ENCODE measurements at regions not wholly inside any gene's neighbourhood (a gene's known extent, or its start where the extent isn't known, plus 50 kb on each side); places are given as distances from the start of the nearest gene placed in this dataset.

GRCh38 chr3:145013931-145014330, 1042.3 kb downstream of the DIPK2A start:
- Histone ChIP-seq H3K4me2 (ENCODE audit: insufficient read depth, low read length) (no peak overlapping the region), H3K4me3 (ENCODE audit: insufficient read depth, low read length) (no peak overlapping the region), H3K27ac (ENCODE audit: low read depth, low read length) (no peak overlapping the region), H2AFZ (ENCODE audit: low read length) (no peak overlapping the region), H3K9me3 (ENCODE audit: low read depth, low read length) (no peaks in the 10 kb centered on the region), H4K20me1 (ENCODE audit: insufficient read depth, low read length) (no peaks in the 10 kb centered on the region), H3K79me2 (ENCODE audit: insufficient read depth, low read length) (no peaks in the 10 kb centered on the region), H3K36me3 (ENCODE audit: insufficient read depth, low read length) (no peaks in the 10 kb centered on the region), H3K4me1 (ENCODE audit: insufficient read depth, low read length) (no peaks in the 10 kb centered on the region), H3K27me3 (ENCODE audit: insufficient read depth, low read length) (no peaks in the 10 kb centered on the region)
- DNase-seq (ENCODE audit: insufficient read length, low spot score, missing footprints): no peak
- TF ChIP-seq, protein P1, sequence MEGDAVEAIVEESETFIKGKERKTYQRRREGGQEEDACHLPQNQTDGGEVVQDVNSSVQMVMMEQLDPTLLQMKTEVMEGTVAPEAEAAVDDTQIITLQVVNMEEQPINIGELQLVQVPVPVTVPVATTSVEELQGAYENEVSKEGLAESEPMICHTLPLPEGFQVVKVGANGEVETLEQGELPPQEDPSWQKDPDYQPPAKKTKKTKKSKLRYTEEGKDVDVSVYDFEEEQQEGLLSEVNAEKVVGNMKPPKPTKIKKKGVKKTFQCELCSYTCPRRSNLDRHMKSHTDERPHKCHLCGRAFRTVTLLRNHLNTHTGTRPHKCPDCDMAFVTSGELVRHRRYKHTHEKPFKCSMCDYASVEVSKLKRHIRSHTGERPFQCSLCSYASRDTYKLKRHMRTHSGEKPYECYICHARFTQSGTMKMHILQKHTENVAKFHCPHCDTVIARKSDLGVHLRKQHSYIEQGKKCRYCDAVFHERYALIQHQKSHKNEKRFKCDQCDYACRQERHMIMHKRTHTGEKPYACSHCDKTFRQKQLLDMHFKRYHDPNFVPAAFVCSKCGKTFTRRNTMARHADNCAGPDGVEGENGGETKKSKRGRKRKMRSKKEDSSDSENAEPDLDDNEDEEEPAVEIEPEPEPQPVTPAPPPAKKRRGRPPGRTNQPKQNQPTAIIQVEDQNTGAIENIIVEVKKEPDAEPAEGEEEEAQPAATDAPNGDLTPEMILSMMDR (IDR thresholded peaks at IDR 0.05; ENCODE audit: extremely low read depth, low read depth, low read length): no peak

DNA sequence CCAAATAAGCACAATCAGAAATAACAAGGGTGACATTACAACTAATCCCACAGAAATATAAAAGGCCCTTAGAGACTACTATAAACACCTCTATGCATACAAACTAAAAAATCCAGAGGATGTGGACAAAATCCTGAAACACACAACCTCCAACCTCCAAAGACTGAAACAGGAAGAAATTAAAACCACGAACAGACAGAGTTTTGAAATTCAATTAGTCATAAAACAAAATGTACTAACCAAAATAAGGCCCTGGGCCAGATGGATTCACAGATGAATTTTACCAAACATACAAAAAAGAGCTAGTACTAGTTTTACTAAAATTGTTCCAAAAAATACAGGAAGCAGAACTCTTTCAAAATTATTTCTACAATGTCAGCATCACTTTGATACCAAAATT, 1043.6 kb downstream of the DIPK2A start:
- Histone ChIP-seq H3K79me2 (ENCODE audit: insufficient read depth, low read length) (no peaks in the 10 kb centered on the region), H3K36me3 (ENCODE audit: insufficient read depth, low read length) (no peaks in the 10 kb centered on the region), H3K4me3 (ENCODE audit: insufficient read depth, low read length) (no peak overlapping the region), H3K4me1 (ENCODE audit: insufficient read depth, low read length) (no peaks in the 10 kb centered on the region), H3K9me3 (ENCODE audit: low read depth, low read length) (no peaks in the 10 kb centered on the region), H4K20me1 (ENCODE audit: insufficient read depth, low read length) (no peaks in the 10 kb centered on the region), H3K27me3 (ENCODE audit: insufficient read depth, low read length) (no peaks in the 10 kb centered on the region), H2AFZ (ENCODE audit: low read length) (no peak overlapping the region), H3K27ac (ENCODE audit: low read depth, low read length) (no peak overlapping the region), H3K4me2 (ENCODE audit: insufficient read depth, low read length) (no peak overlapping the region)
- TF ChIP-seq, protein P1 (IDR thresholded peaks at IDR 0.05; ENCODE audit: extremely low read depth, low read depth, low read length): no peak
- no peak for DNase-seq (ENCODE audit: insufficient read length, low spot score, missing footprints)

- Histone ChIP-seq H2AFZ (ENCODE audit: low read length) (no peak overlapping the region), H3K27me3 (ENCODE audit: insufficient read depth, low read length) (no peaks in the 10 kb centered on the region), H3K9me3 (ENCODE audit: low read depth, low read length) (no peaks in the 10 kb centered on the region), H3K4me2 (ENCODE audit: insufficient read depth, low read length) (no peak overlapping the region), H3K36me3 (ENCODE audit: insufficient read depth, low read length) (no peaks in the 10 kb centered on the region), H4K20me1 (ENCODE audit: insufficient read depth, low read length) (no peaks in the 10 kb centered on the region), H3K79me2 (ENCODE audit: insufficient read depth, low read length) (no peaks in the 10 kb centered on the region), H3K27ac (ENCODE audit: low read depth, low read length) (no peak overlapping the region), H3K4me3 (ENCODE audit: insufficient read depth, low read length) (no peak overlapping the region), H3K4me1 (ENCODE audit: insufficient read depth, low read length) (no peaks in the 10 kb centered on the region)
- no peak for DNase-seq (ENCODE audit: insufficient read length, low spot score, missing footprints)
- TF ChIP-seq, protein P1 (IDR thresholded peaks at IDR 0.05; ENCODE audit: extremely low read depth, low read depth, low read length): no peak
These were observed 1046.3 kb downstream of the DIPK2A start for GRCh38 chr3:145017959-145018358.

- TF ChIP-seq, protein P1 (IDR thresholded peaks at IDR 0.05; ENCODE audit: extremely low read depth, low read depth, low read length): no peak
- Histone ChIP-seq H3K27ac (ENCODE audit: low read depth, low read length) (no peak overlapping the region), H3K79me2 (ENCODE audit: insufficient read depth, low read length) (no peaks in the 10 kb centered on the region), H3K36me3 (ENCODE audit: insufficient read depth, low read length) (no peaks in the 10 kb centered on the region), H2AFZ (ENCODE audit: low read length) (no peak overlapping the region), H4K20me1 (ENCODE audit: insufficient read depth, low read length) (no peaks in the 10 kb centered on the region), H3K27me3 (ENCODE audit: insufficient read depth, low read length) (no peaks in the 10 kb centered on the region), H3K4me2 (ENCODE audit: insufficient read depth, low read length) (no peak overlapping the region), H3K9me3 (ENCODE audit: low read depth, low read length) (no peaks in the 10 kb centered on the region), H3K4me3 (ENCODE audit: insufficient read depth, low read length) (no peak overlapping the region), H3K4me1 (ENCODE audit: insufficient read depth, low read length) (no peaks in the 10 kb centered on the region)
- DNase-seq (ENCODE audit: insufficient read length, low spot score, missing footprints): no peak
These were observed 1050.8 kb downstream of the DIPK2A start for GRCh38 chr3:145022447-145022846.

All from osteoblast (primary cell).